ENCODE measurements at regions not wholly inside any gene's neighbourhood (a gene's known extent, or its start where the extent isn't known, plus 50 kb on each side); places are given as distances from the start of the nearest gene placed in this dataset.

GRCh38 chr2:41828052-41828643 is 219.7 kb upstream of the PKDCC start:
- POLR2A ChIA-PET = no interaction called here
- H3K36me3 ChIP-seq (ENCODE audit: control insufficient read depth in 2 of 2, insufficient read depth in 2 of 2, low read length in 1 of 2) = no peaks in the 10 kb centered on the region
- no peaks in the 10 kb centered on the region for H4K20me1 ChIP-seq (ENCODE audit: control insufficient read depth, insufficient read depth)
- no TSS peak for BruUV-seq (replicated peaks)
- no peak overlapping the region for H3K4me3 ChIP-seq
- H3K9me3 ChIP-seq (replicated peaks; ENCODE audit: control insufficient read depth, insufficient read depth, low read length) = no peaks in the 10 kb centered on the region
- RAD21 ChIA-PET (ENCODE audit: unreplicated experiment) = interaction anchor here (1.0 kb wide), 1 partner anchor 41 kb away, joined by 3 read pairs; no protein-coding TSS in a partner anchor
- TF ChIP-seq TCF3 (IDR thresholded peaks at IDR 0.05; ENCODE audit: borderline replicate concordance, insufficient read depth, low read depth, low read length) = no peak
- no peak for TF ChIP-seq HDGF (IDR thresholded peaks at IDR 0.05)
- no peak for TF ChIP-seq ATF7 (IDR thresholded peaks at IDR 0.05; ENCODE audit: low read depth)
- TF ChIP-seq REST (IDR thresholded peaks at IDR 0.05; ENCODE audit: low read depth, low read length) = no peak
- TF ChIP-seq NFYA (IDR thresholded peaks at IDR 0.05; ENCODE audit: borderline replicate concordance, low read depth, low read length) = no peak
- no peak for TF ChIP-seq CTCF (IDR thresholded peaks at IDR 0.05 in 2 of 3, conservative IDR thresholded peaks at IDR 0.05 in 1 of 3; ENCODE audit: control insufficient read depth in 2 of 3, extremely low read depth in 1 of 3, insufficient read depth in 1 of 3, low read depth in 3 of 3, low read length in 3 of 3)
- TF ChIP-seq RAD21 (IDR thresholded peaks at IDR 0.05; ENCODE audit: insufficient read depth, low read depth, low read length) = no peak
- TF ChIP-seq NBN (IDR thresholded peaks at IDR 0.05) = no peak
- no peak for TF ChIP-seq SMAD5 (IDR thresholded peaks at IDR 0.05; ENCODE audit: low read depth)
- peaks cover 0 to 2% of the 10 kb centered on the region in 2 experiments; a peak in 2 of 4 replicates for H3K27me3 ChIP-seq (replicated peaks in 1 of 2; ENCODE audit: control insufficient read depth in 2 of 2, insufficient read depth in 2 of 2, low read length in 1 of 2)
- FAIRE-seq (no peak), DNase-seq (ENCODE audit: low read depth, low spot score) (no peak), ATAC-seq (no peak)
- in situ Hi-C loops (cut with MboI) (no loop called here), intact Hi-C loops (cut with micrococcal nuclease; ENCODE audit: unreplicated experiment) (no loop called here)
- H3K9ac ChIP-seq (ENCODE audit: control insufficient read depth, insufficient read depth, low read length) = no peak overlapping the region
- CTCF ChIA-PET = interaction anchor here (0.8 kb wide), 1 partner anchor 258 kb away, joined by 4 read pairs; no protein-coding TSS in a partner anchor
- SMC1A ChIA-PET (ENCODE audit: uncharacterized antibody, unreplicated experiment) = interaction anchor here (1.0 kb wide), 1 partner anchor 16 kb away, joined by 3 read pairs; no protein-coding TSS in a partner anchor
- 0% methylated on average over 1 of the region's 1 CpG for WGBS (ENCODE audit: insufficient coverage, insufficient replicate concordance, low lambda C conversion rate, missing lambda C conversion rate)
- no peak overlapping the region for H3K4me2 ChIP-seq (ENCODE audit: control insufficient read depth, insufficient read depth)
- H3K4me1 ChIP-seq (ENCODE audit: control insufficient read depth, insufficient read depth, low read length) = no peaks in the 10 kb centered on the region
- H2AFZ ChIP-seq (ENCODE audit: control insufficient read depth, low read depth, low read length) = no peak overlapping the region
- no peak overlapping the region for H3K27ac ChIP-seq (ENCODE audit: control insufficient read depth, insufficient read depth)
- H3K79me2 ChIP-seq (ENCODE audit: control insufficient read depth, insufficient read depth, low read length) = no peaks in the 10 kb centered on the region

All from GM12878 (cell line).